AML-193 (cell line): ENCODE measurements at regions not wholly inside any gene's neighbourhood (a gene's known extent, or its start where the extent isn't known, plus 50 kb on each side); places are given as distances from the start of the nearest gene placed in this dataset.

Experiments
- DNase-seq, 2 experiments: peaks; one replicate each; lab custom pipeline; 2025; lab: John Stamatoyannopoulos, UW

GRCh38 chr10:128422999-128423398, 296.8 kb upstream of the MKI67 start:
- DNase-seq: no peak

GRCh38 chr10:128429321-128429720, 303.1 kb upstream of the MKI67 start:
- DNase-seq: no peak

DNA sequence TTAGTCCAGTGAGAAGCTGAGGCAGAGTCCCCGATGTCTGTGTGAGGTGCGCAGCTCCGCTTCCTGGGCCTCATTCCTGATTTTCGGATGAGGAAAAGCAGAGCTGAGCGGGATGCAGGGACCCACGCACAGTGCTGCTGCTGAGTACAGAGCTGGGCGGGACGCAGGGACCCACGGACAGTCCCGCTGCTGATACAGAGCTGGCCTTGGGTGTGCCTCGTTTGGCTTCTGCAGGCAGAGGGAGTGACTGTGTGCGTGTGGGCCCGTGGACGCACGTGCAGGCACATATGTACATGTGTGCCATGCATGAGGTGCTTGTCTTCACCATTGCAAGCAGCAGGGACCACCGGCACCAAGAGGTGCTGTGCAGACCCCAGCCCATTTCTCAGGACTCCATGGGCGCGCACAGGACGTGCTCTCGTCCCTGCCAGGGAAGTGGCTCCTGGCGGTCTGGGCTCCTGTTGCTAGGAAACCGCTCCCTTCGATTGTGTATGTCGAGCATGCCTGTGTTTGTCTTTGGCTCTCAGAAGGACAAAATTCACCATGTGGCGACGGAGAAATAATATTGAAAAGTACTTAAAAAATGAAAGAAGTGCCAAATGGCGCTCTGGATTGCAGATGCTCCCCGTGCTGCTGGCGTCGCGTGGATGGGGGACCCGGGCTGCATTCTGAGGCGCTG, 303.8 kb upstream of the MKI67 start:
- DNase-seq: no peak

DNA sequence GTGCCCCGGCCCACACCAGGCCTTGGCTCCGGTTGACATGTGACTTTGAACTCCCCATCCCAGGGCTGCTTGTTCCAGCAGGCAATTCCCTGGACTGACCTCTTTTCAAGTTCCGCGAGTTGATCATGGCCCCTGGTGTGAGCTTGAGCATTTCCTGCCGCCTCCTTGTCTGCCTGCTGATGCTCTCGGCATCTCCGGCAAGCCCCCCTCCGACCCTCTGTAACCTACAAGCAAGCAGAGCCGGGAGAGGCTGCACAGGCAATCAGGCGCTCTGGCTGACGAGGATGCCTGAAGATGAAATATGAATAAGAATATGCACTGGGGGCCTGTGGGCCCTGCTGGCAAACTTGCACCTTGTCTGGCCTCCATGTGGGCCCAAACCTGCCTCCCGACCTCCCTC, 304.9 kb upstream of the MKI67 start:
- no peak for DNase-seq

DNA sequence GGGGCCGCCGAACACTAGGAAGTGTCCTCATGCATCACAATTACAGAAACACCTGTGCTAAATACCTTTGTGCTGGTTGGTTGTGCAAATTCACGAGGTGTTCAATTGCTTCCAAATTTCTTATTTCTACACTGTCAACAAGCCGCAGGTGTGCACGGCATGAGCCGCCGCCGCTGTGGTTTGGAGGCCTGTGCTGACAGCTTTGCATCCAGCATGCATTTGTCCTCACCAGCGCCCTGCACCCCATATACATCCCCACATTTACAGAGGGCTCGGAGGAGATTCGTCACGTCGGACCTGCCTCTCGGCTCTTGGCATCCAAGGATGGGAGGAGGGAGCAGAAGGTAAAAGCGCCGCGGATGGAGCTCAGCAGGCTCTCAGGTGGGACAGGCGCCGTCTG, 305.3 kb upstream of the MKI67 start:
- no peak for DNase-seq

DNA sequence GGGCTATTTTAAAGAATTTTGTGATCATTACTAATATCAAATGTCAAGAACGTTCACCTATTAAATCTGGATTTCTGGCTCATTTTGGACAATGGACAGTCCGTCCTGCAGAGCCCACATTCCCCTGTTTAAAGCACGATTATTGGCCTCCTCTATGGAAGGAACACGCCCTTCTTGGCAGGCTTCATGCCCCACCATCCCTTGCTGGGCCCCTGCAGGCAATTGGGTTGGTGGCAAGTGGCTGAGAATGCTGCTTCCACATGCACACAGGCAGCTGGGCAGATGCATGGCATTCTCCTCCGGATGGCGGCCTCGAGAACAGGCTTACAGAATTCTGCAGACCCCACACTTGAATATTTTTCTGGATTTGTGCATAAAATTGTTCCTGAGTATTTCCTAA, 305.8 kb upstream of the MKI67 start:
- no peak for DNase-seq

GRCh38 chr10:128432423-128432822, 306.2 kb upstream of the MKI67 start:
- no peak for DNase-seq

GRCh38 chr10:128435811-128436210, 309.6 kb upstream of the MKI67 start:
- DNase-seq: no peak

- no peak for DNase-seq
Measured at GRCh38 chr10:128437786-128438345, 311.6 kb upstream of the MKI67 start.

- DNase-seq: no peak
Measured at GRCh38 chr10:128438417-128439063, 312.3 kb upstream of the MKI67 start.

DNA sequence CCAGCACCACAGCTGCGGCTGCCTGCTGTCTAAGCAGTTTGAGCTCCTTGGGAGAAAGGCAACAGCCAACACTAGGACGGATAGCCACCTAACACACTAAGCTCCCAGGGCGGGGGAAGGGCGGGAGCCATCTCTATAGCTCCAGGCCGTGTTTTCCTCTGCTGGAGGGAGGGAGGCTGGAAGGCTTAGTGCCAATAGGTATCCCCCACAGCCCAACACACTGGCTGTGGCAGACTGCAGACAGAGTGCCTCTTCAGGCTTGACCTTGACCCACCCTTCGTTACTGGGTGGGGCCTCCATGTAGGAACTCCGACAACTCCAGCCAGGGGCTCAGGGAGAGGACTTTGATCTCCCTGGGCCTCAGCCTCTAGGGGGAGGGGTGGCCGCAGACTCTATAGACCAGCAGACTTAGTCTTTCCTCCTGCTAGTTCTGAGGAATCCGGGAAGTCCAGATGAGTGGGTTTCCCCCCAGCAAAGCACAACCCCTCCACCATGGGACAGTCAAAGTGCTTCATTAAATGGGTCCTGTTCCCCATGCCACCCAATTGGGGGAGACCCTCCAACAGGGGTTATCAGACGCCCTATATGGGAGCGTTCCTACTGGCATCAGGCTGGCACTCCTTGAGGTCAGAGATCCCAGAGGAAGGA, 314.4 kb upstream of the MKI67 start:
- no peak for DNase-seq

DNA sequence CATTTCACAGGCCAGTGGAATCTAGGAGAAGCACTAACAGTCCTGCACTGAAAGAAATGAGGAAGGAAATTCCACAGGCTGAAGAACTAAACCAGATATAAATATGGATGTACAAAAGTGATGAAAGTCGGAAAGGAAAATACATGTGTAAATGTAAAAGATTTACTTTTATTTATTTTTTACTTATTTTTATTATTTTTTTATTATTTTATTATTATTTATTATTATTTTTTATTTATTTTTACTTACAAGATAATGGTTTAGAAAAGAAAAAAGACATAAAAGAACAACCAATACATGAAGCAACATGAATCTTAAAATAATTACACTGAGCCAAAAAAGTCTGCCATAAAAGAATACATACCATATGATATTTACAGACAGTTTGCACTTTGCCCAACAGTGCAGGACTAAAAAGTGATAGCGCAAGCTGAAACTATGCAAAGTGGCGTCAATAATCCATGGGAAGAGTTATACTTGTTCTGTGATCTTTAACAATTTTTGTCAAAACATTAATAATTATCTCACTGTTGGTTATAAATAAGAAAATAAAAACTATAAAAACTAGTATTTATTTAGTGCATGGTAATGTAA, 317.8 kb upstream of the MKI67 start:
- no peak for DNase-seq

DNA sequence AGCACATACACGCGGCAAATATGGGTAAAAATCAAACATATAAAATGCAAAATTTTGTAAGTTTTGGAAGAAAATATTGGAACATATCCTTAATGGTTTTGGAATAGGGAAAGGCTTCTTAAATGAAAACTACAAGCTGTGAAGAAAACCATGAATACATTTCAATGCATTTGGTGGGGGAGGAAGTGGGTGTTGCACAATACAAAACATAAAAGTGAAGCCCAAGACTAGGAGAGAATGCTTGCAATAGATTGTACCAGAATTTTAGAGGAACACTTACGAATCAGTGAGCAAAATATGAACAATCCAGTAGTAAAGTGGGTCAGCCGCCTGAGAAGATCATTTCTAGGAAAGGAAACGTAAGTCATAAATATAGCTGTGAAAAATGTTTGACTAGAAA, 322.6 kb upstream of the MKI67 start:
- DNase-seq: no peak

- DNase-seq: no peak
Measured at GRCh38 chr10:128451879-128452278, 325.7 kb upstream of the MKI67 start.

GRCh38 chr10:128456271-128456670, 330.0 kb upstream of the MKI67 start:
- no peak for DNase-seq

GRCh38 chr10:128457136-128457535, 330.9 kb upstream of the MKI67 start:
- no peak for DNase-seq

GRCh38 chr10:128461991-128462390, 335.8 kb upstream of the MKI67 start:
- no peak for DNase-seq

DNA sequence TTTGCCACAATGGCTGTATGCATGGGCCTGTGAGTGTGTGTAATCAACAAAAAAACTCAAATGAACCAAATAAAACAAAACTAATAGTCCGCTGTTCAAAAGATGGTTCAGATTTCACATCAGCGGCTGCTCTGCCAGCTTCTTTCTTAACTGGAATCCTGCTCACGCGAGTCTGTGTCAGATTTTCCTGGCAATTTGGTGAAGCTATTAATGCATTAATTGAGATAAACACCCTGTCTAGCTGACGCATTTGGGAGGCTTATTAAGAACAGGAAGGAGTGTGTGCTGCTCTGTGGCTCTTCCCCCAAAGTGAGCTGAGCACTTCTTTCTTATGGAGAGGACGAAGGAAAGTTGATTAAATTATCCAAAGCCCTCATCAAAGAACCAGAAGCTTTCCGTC, 336.6 kb upstream of the MKI67 start:
- DNase-seq: no peak

DNA sequence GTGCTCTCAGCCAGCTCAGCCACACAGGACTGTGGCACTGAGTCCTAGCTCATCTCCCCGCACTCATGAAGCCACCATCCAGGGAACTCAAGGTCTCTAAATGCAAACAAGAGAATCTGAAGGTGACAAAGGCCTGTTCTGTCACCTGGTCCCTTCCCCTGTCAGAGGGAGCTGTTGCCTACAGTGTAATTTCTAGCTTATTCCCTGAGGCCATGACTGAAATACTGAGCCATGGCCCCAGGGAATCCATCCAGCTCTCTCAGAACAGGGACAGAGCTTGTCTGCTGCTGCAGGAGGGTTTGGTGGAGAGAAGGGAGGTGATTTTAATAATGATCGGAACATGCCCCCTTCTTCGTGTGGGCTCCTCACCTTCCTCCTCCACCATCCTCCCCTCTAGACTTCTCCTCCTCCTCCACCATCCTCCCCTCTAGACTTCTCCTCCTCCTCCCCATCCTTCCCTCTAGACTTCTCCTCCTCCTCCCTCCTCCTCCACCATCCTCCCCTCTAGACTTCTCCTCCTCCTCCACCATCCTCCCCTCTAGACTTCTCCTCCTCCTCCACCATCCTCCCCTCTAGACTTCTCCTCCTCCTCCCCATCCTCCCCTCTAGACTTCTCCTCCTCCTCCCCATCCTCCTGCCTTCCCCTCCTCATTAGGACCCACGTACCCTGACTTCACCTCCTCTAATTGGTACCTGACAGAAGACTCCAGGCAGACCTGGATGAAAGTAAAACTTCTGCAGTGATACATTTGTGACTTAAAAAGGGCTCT, 338.0 kb upstream of the MKI67 start:
- DNase-seq: no peak

- no peak for DNase-seq
Measured at GRCh38 chr10:128465697-128466096, 339.5 kb upstream of the MKI67 start.

GRCh38 chr10:128466831-128467371, 340.7 kb upstream of the MKI67 start:
- no peak for DNase-seq

- no peak for DNase-seq
Measured at GRCh38 chr10:128468462-128468861, 342.2 kb upstream of the MKI67 start.
